ENCODE measurements at regions not wholly inside any gene's neighbourhood (a gene's known extent, or its start where the extent isn't known, plus 50 kb on each side); places are given as distances from the start of the nearest gene placed in this dataset.

- H3K27ac ChIP-seq: no peak overlapping the region
- no peaks in the 10 kb centered on the region for H3K9me3 ChIP-seq
- no peak for TF ChIP-seq CTCF (IDR thresholded peaks at IDR 0.05)
- no peak for TF ChIP-seq POLR2A (IDR thresholded peaks at IDR 0.05)
- H3K27me3 ChIP-seq: no peaks in the 10 kb centered on the region
- ATAC-seq: no peak
- intact Hi-C loops (cut with DNase I): no loop called here
- H3K4me3 ChIP-seq: no peak overlapping the region
- H3K4me1 ChIP-seq: no peaks in the 10 kb centered on the region
- 77 to 81% methylated on average over 5 of the region's 5 CpGs for WGBS, 2 donors
- DNase-seq: no peak
- H3K36me3 ChIP-seq (replicated peaks in 1 of 2; ENCODE audit: insufficient read depth in 1 of 2, low read depth in 2 of 2): no peaks in the 10 kb centered on the region
These were observed 227.4 kb downstream of the KLF5 start for GRCh38 chr13:73286177-73286576.

DNA sequence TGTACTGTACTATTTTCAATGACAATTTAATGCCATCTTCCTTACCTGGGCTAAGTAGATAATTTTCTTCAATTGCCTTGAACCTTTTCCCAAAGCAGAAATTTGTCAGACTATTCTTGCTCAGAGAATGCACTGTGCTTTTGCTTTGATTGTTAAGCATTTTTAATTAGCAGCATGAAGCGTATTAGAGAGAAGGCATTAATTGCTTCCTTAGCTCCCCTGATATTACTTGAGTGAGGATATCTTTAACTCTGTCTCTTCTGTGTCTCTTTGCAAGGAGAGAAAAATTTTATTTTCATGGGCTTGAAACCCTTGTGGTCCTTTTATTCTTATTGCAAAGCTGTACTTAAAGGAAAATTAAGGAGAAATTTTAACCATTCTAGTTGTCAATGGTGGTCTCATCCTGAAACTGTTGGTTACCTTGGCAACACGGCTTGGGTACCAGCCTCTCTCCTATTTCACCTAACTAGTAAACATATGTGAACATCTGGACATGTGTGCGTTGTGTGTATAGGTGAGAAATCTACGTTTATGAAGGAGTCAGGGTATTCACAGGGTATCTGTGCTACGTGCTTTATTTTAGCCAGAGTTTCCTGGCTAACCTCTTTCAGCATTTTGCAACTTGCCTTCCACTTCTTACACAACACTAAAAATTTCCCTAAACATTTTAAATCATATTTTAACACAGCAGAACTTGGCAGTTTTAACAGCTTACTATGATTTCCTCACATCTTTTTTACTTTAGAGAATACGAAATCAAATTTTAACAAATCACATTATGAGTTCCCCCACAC is 225.5 kb downstream of the KLF5 start:
- Histone ChIP-seq H3K4me3 (no peak overlapping the region), H3K9me3 (no peaks in the 10 kb centered on the region), H3K4me1 (no peaks in the 10 kb centered on the region), H3K27ac (no peak overlapping the region), H3K27me3 (no peaks in the 10 kb centered on the region), H3K36me3 (replicated peaks in 1 of 2; ENCODE audit: insufficient read depth in 1 of 2, low read depth in 2 of 2) (no peaks in the 10 kb centered on the region)
- TF ChIP-seq POLR2A (IDR thresholded peaks at IDR 0.05) (no peak), CTCF (IDR thresholded peaks at IDR 0.05) (no peak)
- intact Hi-C loops (cut with DNase I): no loop called here
- WGBS, 2 donors: 75 to 76% methylated on average over 6 of the region's 6 CpGs
- ATAC-seq (no peak), DNase-seq (no peak)

- no peak for TF ChIP-seq CTCF (IDR thresholded peaks at IDR 0.05)
- no peak for TF ChIP-seq POLR2A (IDR thresholded peaks at IDR 0.05)
These were observed 224.8 kb downstream of the KLF5 start for GRCh38 chr13:73283636-73284035.

DNA sequence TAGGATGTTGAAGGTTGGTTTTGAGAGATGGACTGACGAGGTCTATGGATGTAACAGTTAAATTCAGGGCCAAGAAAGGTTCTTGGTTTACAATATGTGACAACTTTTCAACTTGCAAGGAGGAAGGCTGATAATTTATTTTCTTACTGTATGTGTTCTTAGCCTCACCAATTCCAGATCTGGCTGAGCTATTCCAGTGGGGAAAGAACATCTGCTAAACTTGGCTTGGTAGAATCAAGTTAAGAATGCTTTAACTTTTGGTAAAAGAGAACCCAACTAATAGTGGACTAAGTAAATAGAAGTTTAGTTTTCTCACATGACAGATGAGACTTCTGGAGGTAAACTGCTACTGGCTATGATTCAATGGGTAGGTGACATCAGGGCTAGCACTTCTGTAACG is 222.9 kb downstream of the KLF5 start:
- no peak overlapping the region for H3K4me3 ChIP-seq
- ATAC-seq (no peak), DNase-seq (no peak)
- no peaks in the 10 kb centered on the region for H3K36me3 ChIP-seq (replicated peaks in 1 of 2; ENCODE audit: insufficient read depth in 1 of 2, low read depth in 2 of 2)
- TF ChIP-seq CTCF (IDR thresholded peaks at IDR 0.05) (no peak), POLR2A (IDR thresholded peaks at IDR 0.05) (no peak)
- no peak overlapping the region for H3K27ac ChIP-seq
- H3K9me3 ChIP-seq: no peaks in the 10 kb centered on the region
- intact Hi-C loops (cut with DNase I): no loop called here
- H3K4me1 ChIP-seq: no peaks in the 10 kb centered on the region
- H3K27me3 ChIP-seq: no peaks in the 10 kb centered on the region
- WGBS, 2 donors: 72 to 79% methylated on average over 2 of the region's 2 CpGs

More at GRCh38 chr13:73283636-73284035, 224.8 kb downstream of the KLF5 start:
- no peak for DNase-seq
- H3K4me1 ChIP-seq: no peaks in the 10 kb centered on the region
- no peaks in the 10 kb centered on the region for H3K27me3 ChIP-seq
- H3K36me3 ChIP-seq (replicated peaks in 1 of 2; ENCODE audit: insufficient read depth in 1 of 2, low read depth in 2 of 2): no peaks in the 10 kb centered on the region
- WGBS, 2 donors: 77 to 79% methylated on average over 6 of the region's 6 CpGs
- intact Hi-C loops (cut with DNase I): no loop called here
- H3K4me3 ChIP-seq: no peak overlapping the region
- no peaks in the 10 kb centered on the region for H3K9me3 ChIP-seq
- H3K27ac ChIP-seq: no peak overlapping the region
- ATAC-seq: no peak

GRCh38 chr13:73278186-73278585 is 219.4 kb downstream of the KLF5 start:
- no peaks in the 10 kb centered on the region for H3K36me3 ChIP-seq (replicated peaks in 1 of 2; ENCODE audit: insufficient read depth in 1 of 2, low read depth in 2 of 2)
- no peak overlapping the region for H3K27ac ChIP-seq

More at GRCh38 chr13:73278186-73278585, 219.4 kb downstream of the KLF5 start:
- Histone ChIP-seq H3K4me3 (no peak overlapping the region), H3K4me1 (no peaks in the 10 kb centered on the region), H3K9me3 (no peaks in the 10 kb centered on the region), H3K27me3 (no peaks in the 10 kb centered on the region)
- TF ChIP-seq POLR2A (IDR thresholded peaks at IDR 0.05): no peak
- TF ChIP-seq CTCF (IDR thresholded peaks at IDR 0.05): no peak
- ATAC-seq (no peak), DNase-seq (no peak)
- intact Hi-C loops (cut with DNase I): no loop called here
- 89 to 91% methylated on average over 1 of the region's 1 CpG for WGBS, 2 donors

All from body of pancreas (tissue), 4 donors.